HG02678 (cell line): ENCODE measurements at regions not wholly inside any gene's neighbourhood (a gene's known extent, or its start where the extent isn't known, plus 50 kb on each side); places are given as distances from the start of the nearest gene placed in this dataset.

Source experiments
- ATAC-seq: cut with Tn5 transposase; IDR thresholded peaks from one replicate; pipeline ENCODE4 v1.9.1; 2021; ENCODE audit warnings: mild to moderate bottlenecking, moderate library complexity; ENCODE audit not compliant: unreplicated experiment

GRCh38 chr10:94043431-94043990 is 49.8 kb downstream of the PLCE1 start:
- no peak for ATAC-seq

- no peak for ATAC-seq
Measured at GRCh38 chr10:94046098-94046497, 52.4 kb downstream of the PLCE1 start.

- no peak for ATAC-seq
Measured at GRCh38 chr10:94047293-94047692, 53.6 kb downstream of the PLCE1 start.

GRCh38 chr10:94049911-94050310 is 56.2 kb downstream of the PLCE1 start:
- ATAC-seq = no peak

- ATAC-seq = no peak
Measured at GRCh38 chr10:94052281-94052680, 58.5 kb downstream of the PLCE1 start.

- ATAC-seq = no peak
Measured at GRCh38 chr10:94052866-94053791, 59.4 kb downstream of the PLCE1 start.

GRCh38 chr10:94059178-94059883 is 65.6 kb downstream of the PLCE1 start:
- no peak for ATAC-seq

GRCh38 chr10:94061026-94061425 is 67.3 kb downstream of the PLCE1 start:
- no peak for ATAC-seq

GRCh38 chr10:94062611-94063010 is 68.9 kb downstream of the PLCE1 start:
- ATAC-seq = no peak

- no peak for ATAC-seq
Measured at GRCh38 chr10:94065362-94065761, 71.6 kb downstream of the PLCE1 start.

GRCh38 chr10:94065787-94066186 is 72.1 kb downstream of the PLCE1 start:
- ATAC-seq = no peak

GRCh38 chr10:94066411-94066810 is 72.7 kb downstream of the PLCE1 start:
- ATAC-seq = no peak

GRCh38 chr10:94069884-94070283 is 76.2 kb downstream of the PLCE1 start:
- no peak for ATAC-seq

- ATAC-seq = no peak
Measured at GRCh38 chr10:94074462-94074861, 80.7 kb downstream of the PLCE1 start.

- no peak for ATAC-seq
Measured at GRCh38 chr10:94075506-94075905, 81.8 kb downstream of the PLCE1 start.

GRCh38 chr10:94076325-94076841 is 82.7 kb downstream of the PLCE1 start:
- no peak for ATAC-seq

GRCh38 chr10:94077042-94077441 is 83.3 kb downstream of the PLCE1 start:
- ATAC-seq = no peak

GRCh38 chr10:94080108-94080507 is 86.4 kb downstream of the PLCE1 start:
- no peak for ATAC-seq

GRCh38 chr10:94083662-94084265 is 90.0 kb downstream of the PLCE1 start:
- ATAC-seq = no peak

GRCh38 chr10:94084344-94084743 is 90.6 kb downstream of the PLCE1 start:
- ATAC-seq = no peak

- ATAC-seq = no peak
Measured at GRCh38 chr10:94085288-94085687, 91.6 kb downstream of the PLCE1 start.
